ENCODE measurements at regions not wholly inside any gene's neighbourhood (a gene's known extent, or its start where the extent isn't known, plus 50 kb on each side); places are given as distances from the start of the nearest gene placed in this dataset.

DNA sequence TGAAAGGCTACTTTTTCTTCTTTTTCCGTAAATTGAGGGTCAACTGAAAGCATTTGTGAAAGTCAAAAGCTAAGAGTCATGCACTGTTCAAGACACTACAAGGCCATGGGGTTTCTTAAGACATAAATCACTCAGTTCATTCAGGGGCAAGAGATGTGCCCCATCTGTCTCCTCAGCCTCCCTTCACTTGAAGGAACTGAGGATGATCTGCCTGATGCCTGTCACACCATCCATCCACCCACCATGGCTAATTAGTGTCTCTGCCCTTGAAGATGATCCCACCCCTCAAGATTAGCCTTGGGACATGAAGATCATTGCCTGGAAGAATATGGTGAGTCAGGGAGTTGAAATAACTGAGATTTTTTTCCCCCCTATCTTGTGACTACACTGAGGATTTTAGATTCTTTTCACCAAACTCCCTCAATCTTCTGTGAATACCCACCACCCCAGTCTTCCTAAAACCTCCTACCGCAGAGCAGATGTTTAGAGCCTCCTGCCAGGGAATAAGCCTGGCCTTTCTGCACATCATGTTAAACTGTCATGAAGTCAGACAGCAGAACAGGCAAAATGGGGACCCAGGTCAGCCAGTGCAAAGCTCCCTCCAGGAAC is 88.6 kb upstream of the LMO4 start:
- intact Hi-C loops (cut with micrococcal nuclease), result no loop called here
- peaks cover 5% of the 10 kb centered on the region for H3K27me3 Mint-ChIP-seq (ENCODE audit: low read depth)
- no peaks in the 10 kb centered on the region for H3K36me3 Mint-ChIP-seq (ENCODE audit: low read depth)
- no peaks in the 10 kb centered on the region for H3K9me3 Mint-ChIP-seq
- H3K4me1 Mint-ChIP-seq (ENCODE audit: low read depth), result peaks cover 6% of the 10 kb centered on the region
- no peak overlapping the region for H3K27ac Mint-ChIP-seq
- no peak for DNase-seq (ENCODE audit: low spot score)
- H3K4me3 Mint-ChIP-seq (ENCODE audit: low read depth), result no peak overlapping the region

DNA sequence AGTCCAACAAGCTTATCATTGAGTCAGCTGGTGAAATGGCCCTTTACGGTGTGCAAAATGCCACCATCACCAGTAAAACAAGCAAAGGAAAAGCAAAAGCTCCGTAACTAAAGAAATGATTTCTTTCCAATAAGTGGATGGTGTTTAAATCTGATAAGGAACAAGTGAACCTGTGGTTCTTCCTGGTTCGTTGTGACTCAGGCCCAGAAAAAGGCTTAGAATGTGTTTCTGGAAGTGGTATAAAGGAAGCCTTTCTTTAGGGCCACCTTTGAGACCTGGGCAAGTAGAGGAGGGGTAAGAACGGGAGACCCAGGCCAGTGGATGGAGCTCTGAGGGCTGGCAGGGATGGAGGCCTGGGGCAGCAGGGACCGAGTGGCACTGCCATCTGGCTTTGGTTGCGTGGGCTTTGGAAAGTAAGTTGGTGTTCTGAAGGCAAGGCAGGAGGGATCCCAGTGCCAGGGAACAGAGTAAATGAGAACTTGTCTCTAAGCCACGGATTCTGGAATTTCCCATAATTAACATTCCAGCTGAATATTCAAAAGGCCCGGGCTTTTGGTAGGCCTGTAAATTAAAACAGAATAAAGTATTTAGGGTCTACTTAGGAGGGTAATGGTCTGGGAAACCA is 87.9 kb upstream of the LMO4 start:
- H3K36me3 Mint-ChIP-seq (ENCODE audit: low read depth), result no peaks in the 10 kb centered on the region
- H3K9me3 Mint-ChIP-seq, result no peaks in the 10 kb centered on the region
- no peak for DNase-seq (ENCODE audit: low spot score)
- H3K27ac Mint-ChIP-seq, result no peak overlapping the region
- peaks cover 4% of the 10 kb centered on the region for H3K27me3 Mint-ChIP-seq (ENCODE audit: low read depth)
- intact Hi-C loops (cut with micrococcal nuclease), result no loop called here
- peaks cover 6% of the 10 kb centered on the region for H3K4me1 Mint-ChIP-seq (ENCODE audit: low read depth)
- no peak overlapping the region for H3K4me3 Mint-ChIP-seq (ENCODE audit: low read depth)

DNA sequence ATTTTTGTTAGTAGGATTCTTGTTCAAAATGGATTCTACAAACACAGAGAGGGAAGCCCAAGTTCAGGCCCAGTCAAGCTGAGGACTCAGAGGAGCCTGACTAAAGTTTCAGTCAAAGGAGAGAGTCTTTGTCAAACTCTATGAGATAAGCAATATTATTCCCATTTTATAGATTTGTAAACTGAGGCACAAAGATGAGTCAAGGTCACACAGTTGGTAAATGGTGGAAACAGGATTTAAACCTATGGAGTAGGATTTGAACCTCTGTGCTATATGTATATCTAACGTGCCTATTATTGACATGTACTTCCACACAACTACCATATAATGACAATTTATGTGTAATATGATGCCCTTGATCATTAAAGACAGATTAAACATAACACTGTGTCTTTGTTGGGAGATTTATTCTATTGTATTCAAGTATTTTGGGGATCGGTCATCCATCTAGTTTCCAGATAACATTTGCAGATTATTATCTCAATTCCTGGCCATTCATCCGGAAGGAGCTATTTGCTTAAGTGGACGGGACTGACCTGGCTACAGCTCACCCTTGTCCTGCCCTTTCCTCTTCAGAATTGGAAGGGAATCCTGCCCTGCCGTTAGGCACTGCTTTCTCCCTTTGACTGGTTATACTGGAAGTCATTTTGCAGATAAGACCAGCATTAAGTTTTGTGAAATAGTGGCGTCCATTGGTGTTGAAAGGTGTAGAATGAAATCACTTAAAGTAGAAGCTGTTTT is 86.1 kb upstream of the LMO4 start:
- no peaks in the 10 kb centered on the region for H3K36me3 Mint-ChIP-seq (ENCODE audit: low read depth)
- no peaks in the 10 kb centered on the region for H3K9me3 Mint-ChIP-seq
- DNase-seq (ENCODE audit: low spot score), result no peak
- H3K27ac Mint-ChIP-seq, result no peak overlapping the region
- no peak overlapping the region for H3K4me3 Mint-ChIP-seq (ENCODE audit: low read depth)
- intact Hi-C loops (cut with micrococcal nuclease), result no loop called here
- no peaks in the 10 kb centered on the region for H3K4me1 Mint-ChIP-seq (ENCODE audit: low read depth)
- H3K27me3 Mint-ChIP-seq (ENCODE audit: low read depth), result peaks cover 4% of the 10 kb centered on the region

DNA sequence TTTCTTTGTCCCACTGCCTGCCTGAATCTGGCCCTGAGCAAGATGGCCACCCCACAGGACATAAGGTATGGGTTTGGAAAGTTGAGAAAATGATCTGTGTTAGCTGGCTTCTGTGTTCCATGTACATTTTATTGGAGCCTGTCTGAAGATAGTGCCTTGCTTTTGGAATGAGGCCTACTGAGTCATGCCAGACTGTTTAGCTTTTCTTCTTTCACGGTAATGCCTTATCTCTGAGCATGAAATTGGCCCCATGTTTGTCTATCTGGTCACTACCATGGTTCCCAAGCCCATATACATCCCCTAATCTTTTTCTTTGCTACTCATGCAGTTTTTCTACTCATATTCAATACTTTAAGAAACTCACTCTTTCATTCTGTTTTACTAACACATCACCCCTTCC is 85.1 kb upstream of the LMO4 start:
- no peaks in the 10 kb centered on the region for H3K36me3 Mint-ChIP-seq (ENCODE audit: low read depth)
- intact Hi-C loops (cut with micrococcal nuclease), result no loop called here
- no peak overlapping the region for H3K4me3 Mint-ChIP-seq (ENCODE audit: low read depth)
- H3K4me1 Mint-ChIP-seq (ENCODE audit: low read depth), result no peaks in the 10 kb centered on the region
- DNase-seq (ENCODE audit: low spot score), result no peak
- peaks cover 4% of the 10 kb centered on the region for H3K27me3 Mint-ChIP-seq (ENCODE audit: low read depth)
- no peaks in the 10 kb centered on the region for H3K9me3 Mint-ChIP-seq
- no peak overlapping the region for H3K27ac Mint-ChIP-seq

DNA sequence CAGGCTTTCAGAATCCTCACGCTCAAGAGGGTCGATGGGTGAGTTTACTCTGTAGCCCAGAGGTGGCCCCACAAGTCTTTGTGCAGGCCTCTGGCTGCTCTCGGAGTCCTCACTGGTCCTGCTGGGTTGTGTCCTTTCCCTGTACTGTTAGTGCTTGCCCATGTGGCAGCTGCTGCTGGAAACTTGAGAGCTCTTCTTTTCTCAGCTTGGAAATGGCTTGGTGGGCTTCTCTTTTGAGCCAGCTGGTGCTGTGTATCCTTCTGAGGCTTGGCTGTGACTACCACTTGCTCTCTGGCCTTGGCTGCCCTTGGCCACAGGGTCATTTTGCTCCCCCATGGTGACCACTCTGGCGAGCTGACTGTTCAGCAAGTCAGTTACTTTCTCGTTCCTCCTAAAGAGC is 82.2 kb upstream of the LMO4 start:
- H3K27me3 Mint-ChIP-seq (ENCODE audit: low read depth), result peaks cover 12% of the 10 kb centered on the region
- no peak overlapping the region for H3K27ac Mint-ChIP-seq
- H3K4me3 Mint-ChIP-seq (ENCODE audit: low read depth), result no peak overlapping the region
- H3K4me1 Mint-ChIP-seq (ENCODE audit: low read depth), result no peaks in the 10 kb centered on the region
- H3K36me3 Mint-ChIP-seq (ENCODE audit: low read depth), result no peaks in the 10 kb centered on the region
- intact Hi-C loops (cut with micrococcal nuclease), result loop anchor here (1.0 kb wide), 1 partner anchor 16 kb away; no protein-coding TSS in a partner anchor
- no peak for DNase-seq (ENCODE audit: low spot score)
- H3K9me3 Mint-ChIP-seq, result no peaks in the 10 kb centered on the region

DNA sequence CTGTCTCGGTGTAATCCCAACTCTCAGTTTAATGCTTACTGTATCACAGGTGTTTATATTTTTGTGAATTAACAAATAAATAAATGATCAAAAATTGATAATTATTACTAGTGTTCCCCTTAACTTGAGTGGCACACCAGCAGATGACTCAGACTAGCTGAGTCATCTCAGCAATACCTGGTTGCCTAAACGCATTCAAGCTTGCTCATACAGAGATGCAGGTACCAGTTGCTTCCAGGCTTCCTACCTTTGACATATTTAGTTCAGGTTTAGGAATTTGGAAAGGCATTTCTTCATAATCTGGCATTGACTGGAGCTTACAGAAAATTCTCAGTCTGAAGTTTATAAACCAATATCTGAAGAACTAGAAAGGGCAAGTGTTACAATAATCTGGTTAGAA is 78.9 kb upstream of the LMO4 start:
- Mint-ChIP-seq H3K4me1 (ENCODE audit: low read depth) (no peaks in the 10 kb centered on the region), H3K27me3 (ENCODE audit: low read depth) (peaks cover 13% of the 10 kb centered on the region), H3K36me3 (ENCODE audit: low read depth) (no peaks in the 10 kb centered on the region), H3K9me3 (no peaks in the 10 kb centered on the region), H3K4me3 (ENCODE audit: low read depth) (no peak overlapping the region), H3K27ac (no peak overlapping the region)
- DNase-seq (ENCODE audit: low spot score), result no peak
- intact Hi-C loops (cut with micrococcal nuclease), result no loop called here

DNA sequence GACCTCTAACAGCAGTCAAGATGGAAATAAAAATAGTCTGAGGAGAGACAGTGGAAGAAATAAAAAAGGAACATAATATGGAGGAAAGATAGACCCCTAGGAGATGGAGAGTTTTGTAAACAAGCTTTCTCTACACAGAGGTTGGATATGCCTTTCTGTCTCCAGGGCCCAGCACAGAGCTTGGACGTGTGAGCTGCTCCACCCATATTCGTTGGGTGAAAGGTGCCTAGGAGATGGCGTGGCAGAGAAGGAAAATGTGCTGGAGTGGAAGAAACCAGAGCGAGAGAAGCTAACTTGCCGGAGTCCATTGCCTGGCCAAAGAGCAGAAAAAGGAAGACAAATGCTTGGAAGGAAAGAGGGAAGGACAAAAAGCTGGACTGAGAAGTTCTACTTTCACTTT is 78.3 kb upstream of the LMO4 start:
- no peak overlapping the region for H3K27ac Mint-ChIP-seq
- no peak for DNase-seq (ENCODE audit: low spot score)
- H3K4me1 Mint-ChIP-seq (ENCODE audit: low read depth), result no peaks in the 10 kb centered on the region
- no peak overlapping the region for H3K4me3 Mint-ChIP-seq (ENCODE audit: low read depth)
- intact Hi-C loops (cut with micrococcal nuclease), result no loop called here
- peaks cover 12% of the 10 kb centered on the region for H3K27me3 Mint-ChIP-seq (ENCODE audit: low read depth)
- H3K36me3 Mint-ChIP-seq (ENCODE audit: low read depth), result no peaks in the 10 kb centered on the region
- H3K9me3 Mint-ChIP-seq, result no peaks in the 10 kb centered on the region

DNA sequence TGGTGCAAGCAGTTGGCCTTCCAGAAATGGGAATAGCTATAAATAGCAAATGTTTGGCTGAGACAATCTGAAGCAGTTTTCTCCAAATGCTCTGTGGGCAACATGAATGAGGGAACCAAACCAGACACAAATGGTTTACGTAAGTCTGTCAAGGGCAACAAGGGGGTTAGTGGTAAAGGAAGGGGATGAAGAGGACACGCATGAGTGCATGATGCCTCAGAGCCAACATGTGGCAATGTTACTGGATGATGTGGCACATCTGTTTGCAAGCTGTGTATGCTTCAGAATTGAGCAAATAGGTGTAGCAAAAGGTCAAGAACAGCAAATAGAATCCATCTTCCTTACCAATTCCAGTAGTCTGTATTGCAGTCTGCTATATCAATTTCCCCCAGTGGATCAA is 76.3 kb upstream of the LMO4 start:
- Mint-ChIP-seq H3K27me3 (ENCODE audit: low read depth) (peaks cover 12% of the 10 kb centered on the region), H3K4me1 (ENCODE audit: low read depth) (no peaks in the 10 kb centered on the region), H3K9me3 (no peaks in the 10 kb centered on the region), H3K4me3 (ENCODE audit: low read depth) (no peak overlapping the region), H3K36me3 (ENCODE audit: low read depth) (no peaks in the 10 kb centered on the region), H3K27ac (no peak overlapping the region)
- intact Hi-C loops (cut with micrococcal nuclease), result no loop called here
- no peak for DNase-seq (ENCODE audit: low spot score)

DNA sequence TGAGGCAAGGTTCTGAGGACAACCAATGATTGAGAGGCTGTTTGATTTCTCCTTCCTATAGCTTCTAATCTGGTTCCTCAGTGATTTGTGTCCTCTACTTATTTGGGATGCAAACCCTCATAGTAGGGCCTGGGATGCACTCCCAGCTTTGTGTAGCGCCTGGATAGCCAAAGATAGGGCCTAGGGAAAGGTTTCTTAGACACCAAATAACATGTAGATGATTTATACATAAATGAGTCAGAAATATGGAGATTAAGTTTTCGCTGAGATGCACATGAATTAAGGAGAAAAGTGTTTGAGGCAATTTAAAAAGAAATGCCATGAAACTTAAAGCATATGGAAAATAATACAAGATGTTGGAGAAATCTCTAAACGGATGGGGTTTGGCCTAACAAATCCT is 66.0 kb upstream of the LMO4 start:
- Mint-ChIP-seq H3K27me3 (ENCODE audit: low read depth) (peaks cover 5% of the 10 kb centered on the region), H3K4me3 (ENCODE audit: low read depth) (no peak overlapping the region), H3K36me3 (ENCODE audit: low read depth) (no peaks in the 10 kb centered on the region), H3K27ac (no peak overlapping the region), H3K9me3 (no peaks in the 10 kb centered on the region), H3K4me1 (ENCODE audit: low read depth) (no peaks in the 10 kb centered on the region)
- DNase-seq (ENCODE audit: low spot score), result no peak
- intact Hi-C loops (cut with micrococcal nuclease), result no loop called here

DNA sequence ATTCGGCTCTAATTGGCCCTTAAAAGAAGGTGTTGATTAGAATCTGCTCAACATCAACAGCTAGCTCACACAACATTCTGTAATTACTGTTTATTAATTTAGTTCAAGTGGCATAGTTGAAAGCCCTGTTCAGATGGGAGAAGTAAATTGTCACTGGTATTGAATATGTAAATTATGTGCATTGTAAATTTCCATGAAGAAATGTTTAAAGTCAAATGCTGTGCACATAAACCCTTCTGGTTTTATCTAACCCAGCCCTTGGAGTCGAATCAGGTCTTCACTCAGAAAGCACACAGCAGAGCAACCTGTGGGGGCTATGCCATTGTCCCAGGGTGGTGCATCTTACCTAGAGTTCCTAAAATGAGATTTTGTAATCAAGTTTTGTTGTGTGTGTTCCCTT is 65.4 kb upstream of the LMO4 start:
- Mint-ChIP-seq H3K9me3 (no peaks in the 10 kb centered on the region), H3K4me1 (ENCODE audit: low read depth) (no peaks in the 10 kb centered on the region), H3K36me3 (ENCODE audit: low read depth) (no peaks in the 10 kb centered on the region), H3K4me3 (ENCODE audit: low read depth) (no peak overlapping the region), H3K27me3 (ENCODE audit: low read depth) (peaks cover 7% of the 10 kb centered on the region), H3K27ac (no peak overlapping the region)
- intact Hi-C loops (cut with micrococcal nuclease), result no loop called here
- no peak for DNase-seq (ENCODE audit: low spot score)

DNA sequence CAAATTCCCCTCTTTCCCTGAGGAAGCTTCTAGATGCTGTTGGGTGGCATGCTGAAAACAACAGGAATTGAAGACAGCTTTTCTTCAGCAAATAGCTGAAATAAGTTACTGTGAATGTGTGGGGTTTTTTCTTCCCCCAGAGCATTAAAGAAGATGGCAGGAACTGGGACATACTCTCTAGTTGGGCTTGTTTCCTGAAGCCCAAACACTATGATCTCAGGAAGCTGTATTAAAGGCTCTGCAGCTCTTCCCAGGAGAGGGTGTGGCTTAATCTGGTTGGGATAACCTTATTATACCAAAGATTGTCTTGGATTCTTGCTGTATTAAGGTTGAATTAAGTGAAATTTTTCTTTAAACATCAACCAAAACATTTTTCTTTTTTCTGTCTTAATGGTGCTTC is 64.9 kb upstream of the LMO4 start:
- Mint-ChIP-seq H3K9me3 (no peaks in the 10 kb centered on the region), H3K27me3 (ENCODE audit: low read depth) (peaks cover 7% of the 10 kb centered on the region), H3K4me1 (ENCODE audit: low read depth) (no peaks in the 10 kb centered on the region), H3K36me3 (ENCODE audit: low read depth) (no peaks in the 10 kb centered on the region), H3K4me3 (ENCODE audit: low read depth) (no peak overlapping the region), H3K27ac (no peak overlapping the region)
- intact Hi-C loops (cut with micrococcal nuclease), result no loop called here
- no peak for DNase-seq (ENCODE audit: low spot score)

DNA sequence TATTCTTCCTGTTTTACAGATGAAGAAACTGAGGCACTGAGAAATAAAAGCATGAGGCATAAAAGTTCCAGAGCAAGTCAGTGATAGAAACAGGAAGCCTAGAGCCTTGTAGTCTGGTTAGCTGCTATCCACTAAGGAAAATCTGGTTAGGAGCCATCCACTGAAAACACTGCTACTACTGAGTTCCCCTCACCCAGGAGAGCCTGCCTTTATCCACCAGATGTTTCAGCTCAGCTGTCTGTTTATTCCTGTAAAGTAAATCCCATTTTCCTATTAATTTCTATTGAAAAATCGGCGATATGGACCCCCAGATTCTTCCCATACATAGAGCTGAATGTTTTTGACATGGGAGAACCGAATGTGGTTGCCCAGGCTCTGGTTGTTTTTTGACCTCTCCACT is 63.7 kb upstream of the LMO4 start:
- H3K27ac Mint-ChIP-seq, result no peak overlapping the region
- no peak for DNase-seq (ENCODE audit: low spot score)
- H3K27me3 Mint-ChIP-seq (ENCODE audit: low read depth), result peaks cover 10% of the 10 kb centered on the region
- intact Hi-C loops (cut with micrococcal nuclease), result no loop called here
- no peaks in the 10 kb centered on the region for H3K36me3 Mint-ChIP-seq (ENCODE audit: low read depth)
- H3K4me1 Mint-ChIP-seq (ENCODE audit: low read depth), result no peaks in the 10 kb centered on the region
- H3K9me3 Mint-ChIP-seq, result no peaks in the 10 kb centered on the region
- no peak overlapping the region for H3K4me3 Mint-ChIP-seq (ENCODE audit: low read depth)

DNA sequence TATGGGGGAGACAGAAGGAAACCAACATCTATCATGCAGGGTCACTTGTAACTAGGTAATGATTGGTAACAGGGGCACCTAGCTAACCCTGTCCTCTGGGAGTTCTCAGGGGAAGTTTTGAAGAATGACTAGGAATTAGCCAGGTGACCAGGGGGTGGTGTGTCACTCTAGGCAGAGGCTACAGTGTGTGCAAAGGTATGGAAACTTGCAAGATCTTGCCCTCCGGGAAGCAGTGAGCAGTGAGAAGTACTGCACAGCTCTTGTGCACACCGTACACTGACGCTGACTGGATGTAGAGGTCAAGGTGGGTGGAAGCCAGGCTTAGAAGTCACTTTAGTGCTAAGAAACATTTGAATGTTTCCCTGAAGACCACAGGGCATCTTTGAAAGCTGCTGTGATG is 62.9 kb upstream of the LMO4 start:
- no peaks in the 10 kb centered on the region for H3K4me1 Mint-ChIP-seq (ENCODE audit: low read depth)
- no peak overlapping the region for H3K27ac Mint-ChIP-seq
- H3K9me3 Mint-ChIP-seq, result no peaks in the 10 kb centered on the region
- no peak for DNase-seq (ENCODE audit: low spot score)
- intact Hi-C loops (cut with micrococcal nuclease), result no loop called here
- H3K36me3 Mint-ChIP-seq (ENCODE audit: low read depth), result no peaks in the 10 kb centered on the region
- peaks cover 13% of the 10 kb centered on the region for H3K27me3 Mint-ChIP-seq (ENCODE audit: low read depth)
- no peak overlapping the region for H3K4me3 Mint-ChIP-seq (ENCODE audit: low read depth)
